ENCODE measurements at regions not wholly inside any gene's neighbourhood (a gene's known extent, or its start where the extent isn't known, plus 50 kb on each side); places are given as distances from the start of the nearest gene placed in this dataset.

- peaks cover 0 to 3% (median under 1%) of the 10 kb centered on the region in 4 donors for H3K27me3 ChIP-seq (ENCODE audit: control insufficient read depth in 4 of 4, insufficient read depth in 4 of 4, low read length in 3 of 4)
- no peak for DNase-seq (ENCODE audit: low spot score)
- H3K4me3 ChIP-seq (ENCODE audit: low read depth in 1 of 3, low read length in 3 of 3), result no peak overlapping the region
- H3K4me1 ChIP-seq (ENCODE audit: control insufficient read depth in 4 of 4, insufficient read depth in 4 of 4, low read length in 3 of 4), result no peaks in the 10 kb centered on the region
- H3K36me3 ChIP-seq (ENCODE audit: control insufficient read depth in 4 of 4, insufficient read depth in 3 of 4, low read depth in 1 of 4, low read length in 3 of 4), result no peaks in the 10 kb centered on the region
- H3K27ac ChIP-seq (ENCODE audit: low read depth in 1 of 2, low read length in 2 of 2), result no peak overlapping the region
- TF ChIP-seq HNF4A (conservative IDR thresholded peaks at IDR 0.05) (no peak), NR2F2 (IDR thresholded peaks at IDR 0.05) (no peak), GABPA (IDR thresholded peaks at IDR 0.05 in 1 of 2, conservative IDR thresholded peaks at IDR 0.05 in 1 of 2) (no peak), HNF4G (IDR thresholded peaks at IDR 0.05) (no peak), TAF1 (conservative IDR thresholded peaks at IDR 0.05) (no peak), REST (IDR thresholded peaks at IDR 0.05) (no peak), SP1 (IDR thresholded peaks at IDR 0.05) (no peak)
- peaks cover 0 to 3% (median 0%) of the 10 kb centered on the region in 4 donors for H3K9me3 ChIP-seq (ENCODE audit: control insufficient read depth in 4 of 4, low read length in 3 of 4)
- WGBS, result 45% methylated on average over 1 of the region's 1 CpG
- H3K9ac ChIP-seq (ENCODE audit: low read depth in 1 of 2, low read length in 2 of 2), result no peak overlapping the region
Measured at GRCh38 chr5:152259702-152260101, 145.4 kb downstream of the NMUR2 start.

DNA sequence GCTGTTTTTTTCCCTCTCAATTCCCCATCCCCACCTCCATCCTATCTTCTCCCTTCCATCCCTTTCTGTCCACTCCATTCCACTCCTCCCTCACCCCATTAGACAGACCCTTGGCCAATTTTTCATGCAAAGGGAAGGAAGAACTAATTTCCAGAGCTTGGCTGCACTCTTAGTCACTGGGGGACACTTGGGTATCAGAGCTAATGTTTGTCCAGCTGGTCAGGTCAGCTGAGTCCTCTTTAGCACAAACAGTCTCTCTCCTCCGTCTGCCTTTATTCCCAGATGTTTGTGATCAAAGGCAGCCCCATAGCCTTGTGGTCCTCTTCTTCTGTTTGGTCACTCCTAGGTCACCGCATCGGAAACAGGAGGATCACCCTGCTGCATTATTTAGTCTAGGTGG is 148.5 kb downstream of the NMUR2 start:
- Histone ChIP-seq H3K9me3 (ENCODE audit: control insufficient read depth in 4 of 4, low read length in 3 of 4) (peaks cover 0 to 3% (median 0%) of the 10 kb centered on the region in 4 donors), H3K36me3 (ENCODE audit: control insufficient read depth in 4 of 4, insufficient read depth in 3 of 4, low read depth in 1 of 4, low read length in 3 of 4) (no peaks in the 10 kb centered on the region), H3K9ac (ENCODE audit: low read depth in 1 of 2, low read length in 2 of 2) (no peak overlapping the region), H3K4me1 (ENCODE audit: control insufficient read depth in 4 of 4, insufficient read depth in 4 of 4, low read length in 3 of 4) (no peaks in the 10 kb centered on the region), H3K4me3 (ENCODE audit: low read depth in 1 of 3, low read length in 3 of 3) (no peak overlapping the region), H3K27me3 (ENCODE audit: control insufficient read depth in 4 of 4, insufficient read depth in 4 of 4, low read length in 3 of 4) (peaks cover 0 to 4% (median 0%) of the 10 kb centered on the region in 4 donors), H3K27ac (ENCODE audit: low read depth in 1 of 2, low read length in 2 of 2) (no peak overlapping the region)
- WGBS, result 62% methylated on average over 3 of the region's 3 CpGs
- DNase-seq (ENCODE audit: low spot score), result no peak
- no peak for TF ChIP-seq HNF4A (conservative IDR thresholded peaks at IDR 0.05)
- TF ChIP-seq, protein P1, sequence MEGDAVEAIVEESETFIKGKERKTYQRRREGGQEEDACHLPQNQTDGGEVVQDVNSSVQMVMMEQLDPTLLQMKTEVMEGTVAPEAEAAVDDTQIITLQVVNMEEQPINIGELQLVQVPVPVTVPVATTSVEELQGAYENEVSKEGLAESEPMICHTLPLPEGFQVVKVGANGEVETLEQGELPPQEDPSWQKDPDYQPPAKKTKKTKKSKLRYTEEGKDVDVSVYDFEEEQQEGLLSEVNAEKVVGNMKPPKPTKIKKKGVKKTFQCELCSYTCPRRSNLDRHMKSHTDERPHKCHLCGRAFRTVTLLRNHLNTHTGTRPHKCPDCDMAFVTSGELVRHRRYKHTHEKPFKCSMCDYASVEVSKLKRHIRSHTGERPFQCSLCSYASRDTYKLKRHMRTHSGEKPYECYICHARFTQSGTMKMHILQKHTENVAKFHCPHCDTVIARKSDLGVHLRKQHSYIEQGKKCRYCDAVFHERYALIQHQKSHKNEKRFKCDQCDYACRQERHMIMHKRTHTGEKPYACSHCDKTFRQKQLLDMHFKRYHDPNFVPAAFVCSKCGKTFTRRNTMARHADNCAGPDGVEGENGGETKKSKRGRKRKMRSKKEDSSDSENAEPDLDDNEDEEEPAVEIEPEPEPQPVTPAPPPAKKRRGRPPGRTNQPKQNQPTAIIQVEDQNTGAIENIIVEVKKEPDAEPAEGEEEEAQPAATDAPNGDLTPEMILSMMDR (IDR thresholded peaks at IDR 0.05; ENCODE audit: low read depth, low read length, missing input control), result no peak
- TF ChIP-seq HNF4G (IDR thresholded peaks at IDR 0.05), result no peak
- TF ChIP-seq, protein P2, sequence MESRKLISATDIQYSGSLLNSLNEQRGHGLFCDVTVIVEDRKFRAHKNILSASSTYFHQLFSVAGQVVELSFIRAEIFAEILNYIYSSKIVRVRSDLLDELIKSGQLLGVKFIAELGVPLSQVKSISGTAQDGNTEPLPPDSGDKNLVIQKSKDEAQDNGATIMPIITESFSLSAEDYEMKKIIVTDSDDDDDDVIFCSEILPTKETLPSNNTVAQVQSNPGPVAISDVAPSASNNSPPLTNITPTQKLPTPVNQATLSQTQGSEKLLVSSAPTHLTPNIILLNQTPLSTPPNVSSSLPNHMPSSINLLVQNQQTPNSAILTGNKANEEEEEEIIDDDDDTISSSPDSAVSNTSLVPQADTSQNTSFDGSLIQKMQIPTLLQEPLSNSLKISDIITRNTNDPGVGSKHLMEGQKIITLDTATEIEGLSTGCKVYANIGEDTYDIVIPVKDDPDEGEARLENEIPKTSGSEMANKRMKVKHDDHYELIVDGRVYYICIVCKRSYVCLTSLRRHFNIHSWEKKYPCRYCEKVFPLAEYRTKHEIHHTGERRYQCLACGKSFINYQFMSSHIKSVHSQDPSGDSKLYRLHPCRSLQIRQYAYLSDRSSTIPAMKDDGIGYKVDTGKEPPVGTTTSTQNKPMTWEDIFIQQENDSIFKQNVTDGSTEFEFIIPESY (IDR thresholded peaks at IDR 0.05), result no peak
- no peak for TF ChIP-seq REST (IDR thresholded peaks at IDR 0.05)
- TF ChIP-seq RAD21 (IDR thresholded peaks at IDR 0.05), result no peak
- TF ChIP-seq FOXA2 (IDR thresholded peaks at IDR 0.05), result no peak
- TF ChIP-seq MAX (IDR thresholded peaks at IDR 0.05), result no peak
- TF ChIP-seq NR2F2 (IDR thresholded peaks at IDR 0.05), result no peak
- TF ChIP-seq RXRA (IDR thresholded peaks at IDR 0.05), result no peak
- no peak for TF ChIP-seq TAF1 (conservative IDR thresholded peaks at IDR 0.05)
- TF ChIP-seq ATF3 (IDR thresholded peaks at IDR 0.05), result no peak
- TF ChIP-seq FOXA1 (IDR thresholded peaks at IDR 0.05), result no peak
- no peak for TF ChIP-seq GABPA (IDR thresholded peaks at IDR 0.05 in 1 of 2, conservative IDR thresholded peaks at IDR 0.05 in 1 of 2)
- no peak for TF ChIP-seq YY1 (IDR thresholded peaks at IDR 0.05)
- no peak for TF ChIP-seq JUND (IDR thresholded peaks at IDR 0.05)
- TF ChIP-seq EGR1 (IDR thresholded peaks at IDR 0.05; ENCODE audit: low read depth in 2 of 2), result no peak
- TF ChIP-seq SP1 (IDR thresholded peaks at IDR 0.05), result no peak

Measured in liver (tissue), 8 donors.